Body of pancreas (tissue), 4 donors: ENCODE measurements at regions not wholly inside any gene's neighbourhood (a gene's known extent, or its start where the extent isn't known, plus 50 kb on each side); places are given as distances from the start of the nearest gene placed in this dataset.

ENCODE experiments used
- CTCF ChIP-seq, 7 experiments: fragments of 450-650 bp in 4 of 7; fragments of 200-600 bp in 3 of 7; sonication (generic) in 3 of 7; IDR thresholded peaks; one replicate each; pipeline ENCODE4 v1.5.1; 2016 to 2019; ENCODE audit warnings: antibody characterized with exemption in 7 of 7
- POLR2A ChIP-seq, 3 donors: fragments of 450-650 bp; IDR thresholded peaks; one replicate each; pipeline ENCODE4 v1.6.1; 2016; ENCODE audit warnings: antibody characterized with exemption in 3 of 3, mild to moderate bottlenecking in 2 of 3

- TF ChIP-seq CTCF (IDR thresholded peaks at IDR 0.05) (no peak), POLR2A (IDR thresholded peaks at IDR 0.05) (no peak)
These were observed 1235.5 kb upstream of the CITED2 start for GRCh38 chr6:140609956-140610355.
